ENCODE measurements at regions not wholly inside any gene's neighbourhood (a gene's known extent, or its start where the extent isn't known, plus 50 kb on each side); places are given as distances from the start of the nearest gene placed in this dataset.

GRCh38 chr14:85463512-85463911 lies 66.4 kb upstream of the FLRT2 start:
- FAIRE-seq (no peak), DNase-seq (ENCODE audit: insufficient read length, low spot score) (no peak)
- no peak for TF ChIP-seq POLR2A (IDR thresholded peaks at IDR 0.05; ENCODE audit: low read depth, low read length)

- no peak for TF ChIP-seq POLR2A (IDR thresholded peaks at IDR 0.05; ENCODE audit: low read depth, low read length)
- FAIRE-seq (no peak), DNase-seq (ENCODE audit: insufficient read length, low spot score) (no peak)
Observed at GRCh38 chr14:85464135-85464895, 65.6 kb upstream of the FLRT2 start.

- DNase-seq (ENCODE audit: insufficient read length, low spot score), result no peak
- FAIRE-seq, result no peak
- TF ChIP-seq POLR2A (IDR thresholded peaks at IDR 0.05; ENCODE audit: low read depth, low read length), result no peak
Observed at GRCh38 chr14:85466678-85467077, 63.3 kb upstream of the FLRT2 start.

- TF ChIP-seq POLR2A (IDR thresholded peaks at IDR 0.05; ENCODE audit: low read depth, low read length), result no peak
- FAIRE-seq (no peak), DNase-seq (ENCODE audit: insufficient read length, low spot score) (no peak)
Observed at GRCh38 chr14:85468816-85469215, 61.1 kb upstream of the FLRT2 start.

- DNase-seq (ENCODE audit: insufficient read length, low spot score) (no peak), FAIRE-seq (no peak)
- no peak for TF ChIP-seq POLR2A (IDR thresholded peaks at IDR 0.05; ENCODE audit: low read depth, low read length)
Observed at GRCh38 chr14:85471156-85471555, 58.8 kb upstream of the FLRT2 start.

GRCh38 chr14:85471744-85472143 lies 58.2 kb upstream of the FLRT2 start:
- FAIRE-seq (peak; percentile 91), DNase-seq (ENCODE audit: insufficient read length, low spot score) (peak; percentile 18)
- no peak for TF ChIP-seq POLR2A (IDR thresholded peaks at IDR 0.05; ENCODE audit: low read depth, low read length)

GRCh38 chr14:85474431-85474830 lies 55.5 kb upstream of the FLRT2 start:
- FAIRE-seq, result no peak
- no peak for TF ChIP-seq POLR2A (IDR thresholded peaks at IDR 0.05; ENCODE audit: low read depth, low read length)
- no peak for DNase-seq (ENCODE audit: insufficient read length, low spot score)

GRCh38 chr14:85475113-85475512 lies 54.8 kb upstream of the FLRT2 start:
- no peak for TF ChIP-seq POLR2A (IDR thresholded peaks at IDR 0.05; ENCODE audit: low read depth, low read length)
- FAIRE-seq (no peak), DNase-seq (ENCODE audit: insufficient read length, low spot score) (no peak)

GRCh38 chr14:85479306-85479705 lies 50.6 kb upstream of the FLRT2 start:
- FAIRE-seq (no peak), DNase-seq (ENCODE audit: insufficient read length, low spot score) (no peak)
- TF ChIP-seq POLR2A (IDR thresholded peaks at IDR 0.05; ENCODE audit: low read depth, low read length), result no peak

- DNase-seq (ENCODE audit: insufficient read length, low spot score), result no peak
- FAIRE-seq, result no peak
- no peak for TF ChIP-seq POLR2A (IDR thresholded peaks at IDR 0.05; ENCODE audit: low read depth, low read length)
Observed at GRCh38 chr14:85479771-85480170, 50.2 kb upstream of the FLRT2 start.

All from H54 (cell line).